HG02840 (cell line): ENCODE measurements at regions not wholly inside any gene's neighbourhood (a gene's known extent, or its start where the extent isn't known, plus 50 kb on each side); places are given as distances from the start of the nearest gene placed in this dataset.

Experiments used
- ATAC-seq: cut with Tn5 transposase; IDR thresholded peaks from one replicate; pipeline ENCODE4 v1.9.1; 2021; ENCODE audit warnings: mild to moderate bottlenecking, moderate library complexity, moderate number of reproducible peaks; ENCODE audit not compliant: unreplicated experiment, low FRiP score

- ATAC-seq = no peak
These were observed 602.6 kb downstream of the KCNJ2 start for GRCh38 chr17:70771804-70772386.

- ATAC-seq = no peak
These were observed 603.4 kb downstream of the KCNJ2 start for GRCh38 chr17:70772761-70773160.

GRCh38 chr17:70773258-70773657, 603.9 kb downstream of the KCNJ2 start:
- ATAC-seq = no peak

DNA sequence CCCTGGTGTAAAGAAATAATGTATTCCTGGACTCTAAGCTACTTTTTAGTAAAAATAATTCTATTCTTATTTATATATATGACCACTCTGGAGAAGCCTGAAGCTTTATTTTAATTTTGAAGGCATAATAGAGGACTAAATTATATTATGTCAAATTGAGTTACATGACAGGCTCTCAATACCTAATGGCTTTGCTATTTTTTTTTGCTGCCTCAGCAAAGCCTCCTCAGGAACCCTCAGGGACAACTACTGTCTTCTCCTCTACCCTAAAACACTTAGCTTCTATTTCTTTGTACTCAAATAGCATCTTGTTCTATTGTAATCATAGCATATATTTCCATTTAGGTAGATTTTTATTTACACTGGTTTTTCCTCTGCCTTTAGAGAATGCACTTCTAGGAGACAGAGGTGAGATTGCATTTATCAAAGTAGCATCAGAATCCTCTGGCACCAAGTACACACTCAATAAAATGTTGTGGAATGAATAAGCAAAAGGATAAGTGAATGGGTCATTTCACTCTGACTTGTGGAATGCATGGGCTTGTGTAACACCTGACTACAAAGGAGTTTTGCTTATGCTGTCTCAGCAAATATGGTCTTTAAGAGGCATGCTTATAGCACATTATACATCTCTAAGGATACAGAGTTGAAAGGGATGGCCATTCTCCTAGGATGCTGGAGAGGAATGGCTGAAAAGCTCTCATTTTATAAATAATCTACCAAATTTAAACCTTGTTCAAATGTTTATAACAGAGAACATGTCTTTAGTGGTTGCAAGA, 605.2 kb downstream of the KCNJ2 start:
- no peak for ATAC-seq

DNA sequence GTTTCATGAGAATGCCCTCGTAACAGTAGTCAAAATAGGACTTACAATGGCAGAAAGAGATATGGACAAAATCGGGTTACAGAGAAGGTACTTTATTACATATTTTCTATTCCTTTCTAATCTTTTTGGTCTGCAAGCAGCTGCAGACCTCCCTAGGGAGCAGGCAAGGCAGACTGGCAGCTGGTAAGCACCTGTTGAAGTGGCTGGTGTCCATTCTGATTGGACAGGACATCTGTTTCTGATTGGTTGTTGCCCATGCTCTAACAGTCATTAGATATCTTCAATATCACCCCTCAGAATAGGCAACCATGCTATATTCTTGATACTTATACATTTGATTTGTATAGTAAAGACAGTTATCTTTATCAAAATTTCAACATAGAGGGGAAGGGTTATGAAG, 606.3 kb downstream of the KCNJ2 start:
- ATAC-seq = no peak

DNA sequence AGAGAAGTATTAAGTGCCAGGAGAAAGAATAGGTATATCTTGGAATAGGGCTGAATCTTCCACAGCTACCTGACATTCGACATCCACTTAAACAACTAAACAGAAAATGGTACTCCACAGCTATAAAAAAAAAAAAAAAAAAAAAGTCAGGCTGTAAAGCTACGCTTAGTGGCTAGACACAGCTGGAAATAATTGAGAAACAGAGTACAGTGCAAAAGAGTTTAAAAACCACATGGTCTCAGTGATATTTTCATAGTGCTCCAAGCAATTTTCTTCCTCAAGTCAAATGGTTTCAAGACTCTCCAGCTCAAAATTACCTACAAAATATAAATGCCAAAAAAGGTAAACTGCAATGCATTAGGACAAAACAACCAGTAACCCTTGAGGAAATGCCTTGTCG, 607.1 kb downstream of the KCNJ2 start:
- no peak for ATAC-seq

DNA sequence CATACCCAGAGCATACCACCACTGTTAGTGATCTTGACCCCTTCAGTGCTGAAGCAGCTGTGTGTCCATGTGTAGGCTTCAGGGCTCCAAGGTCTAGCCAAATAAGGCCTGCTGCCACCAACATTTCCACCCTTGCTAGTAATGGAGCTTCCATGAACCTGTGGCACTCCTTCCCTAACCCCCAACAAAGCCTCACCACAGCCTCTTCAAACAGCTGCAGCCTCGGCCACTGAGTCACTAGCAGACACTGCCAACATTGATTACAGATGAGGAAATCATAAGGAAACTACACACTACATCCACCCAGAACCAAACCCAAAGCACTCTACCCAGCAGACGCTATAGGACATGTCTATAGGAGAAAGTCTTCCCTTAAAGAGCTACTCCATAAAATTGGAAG, 610.7 kb downstream of the KCNJ2 start:
- no peak for ATAC-seq

DNA sequence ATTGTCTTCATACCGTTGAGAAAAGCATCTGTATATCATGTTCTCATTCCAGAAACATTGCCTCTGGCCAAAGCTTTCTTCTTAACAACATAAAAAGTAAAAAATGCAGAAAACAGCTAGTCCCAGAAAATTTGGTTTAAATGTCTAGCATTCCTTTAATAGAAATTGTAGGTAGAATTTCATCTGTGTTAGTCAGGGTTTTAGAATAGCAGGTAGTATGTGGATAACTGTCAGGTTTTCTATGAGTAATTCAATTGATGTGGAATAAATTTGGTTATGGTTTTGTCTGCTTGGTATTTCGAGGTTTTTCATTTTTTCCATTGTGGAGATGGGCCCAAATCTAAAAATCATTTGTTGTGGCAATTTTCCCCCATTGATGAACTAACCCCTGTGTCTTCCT, 616.7 kb downstream of the KCNJ2 start:
- no peak for ATAC-seq

DNA sequence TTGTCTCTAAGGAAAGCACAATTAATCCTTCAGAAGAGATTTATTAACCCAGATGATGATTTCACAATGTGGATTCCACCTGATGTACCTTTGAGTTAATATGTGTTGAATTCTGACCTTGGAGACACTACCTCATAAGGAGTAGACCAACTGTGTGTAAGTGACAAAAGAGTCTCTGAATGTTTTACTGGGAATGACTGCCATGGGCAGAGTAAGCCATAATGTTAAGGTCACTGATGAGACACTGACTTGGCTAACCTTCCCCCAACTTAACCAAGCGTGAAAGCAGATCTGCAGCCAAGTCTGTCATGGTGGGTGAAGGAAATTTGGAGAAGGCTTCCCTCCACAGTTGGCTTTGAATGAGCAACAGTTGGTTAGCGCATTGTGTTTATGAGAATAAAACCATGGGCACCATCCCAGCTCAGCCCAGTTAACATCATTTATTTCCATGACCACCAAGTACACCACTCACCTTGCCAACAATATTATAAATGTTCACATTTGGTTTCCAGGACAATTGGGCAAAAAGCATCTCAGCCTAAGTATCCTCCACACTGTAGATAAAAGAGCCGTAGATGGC, 618.5 kb downstream of the KCNJ2 start:
- ATAC-seq = no peak

DNA sequence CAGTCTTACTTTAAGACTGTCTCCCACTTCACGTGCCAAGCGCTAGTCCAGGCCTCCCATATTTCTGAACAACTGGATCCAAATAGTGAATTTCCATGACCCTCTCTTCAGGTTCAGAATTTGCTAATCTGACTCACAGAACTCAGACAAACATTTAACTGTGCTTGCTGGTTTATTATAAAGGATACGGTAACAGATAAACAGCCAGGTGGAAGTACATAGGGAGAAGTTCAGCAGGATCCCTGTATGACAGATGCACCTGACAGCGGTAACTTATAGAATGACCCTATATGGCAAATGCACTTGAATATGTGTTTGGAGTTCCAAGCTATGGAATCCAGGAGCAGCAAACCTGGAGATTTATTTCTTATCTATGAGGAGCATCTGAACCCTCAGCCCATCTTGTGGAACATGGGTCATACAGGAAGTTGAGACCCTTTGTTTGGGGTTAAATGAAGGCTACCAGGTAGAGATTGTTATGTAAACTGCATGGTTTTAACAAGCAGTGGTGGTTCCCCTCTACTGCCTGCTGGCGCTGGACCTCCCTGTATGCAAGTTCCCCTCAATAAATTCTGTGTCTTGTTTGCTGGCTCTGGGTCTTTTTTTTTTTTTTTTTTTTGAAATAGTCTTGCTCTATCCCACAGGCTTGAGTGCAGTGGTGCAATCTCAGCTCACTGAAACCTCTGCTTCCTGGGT, 622.6 kb downstream of the KCNJ2 start:
- no peak for ATAC-seq

- ATAC-seq = no peak
These were observed 625.4 kb downstream of the KCNJ2 start for GRCh38 chr17:70794738-70795137.

DNA sequence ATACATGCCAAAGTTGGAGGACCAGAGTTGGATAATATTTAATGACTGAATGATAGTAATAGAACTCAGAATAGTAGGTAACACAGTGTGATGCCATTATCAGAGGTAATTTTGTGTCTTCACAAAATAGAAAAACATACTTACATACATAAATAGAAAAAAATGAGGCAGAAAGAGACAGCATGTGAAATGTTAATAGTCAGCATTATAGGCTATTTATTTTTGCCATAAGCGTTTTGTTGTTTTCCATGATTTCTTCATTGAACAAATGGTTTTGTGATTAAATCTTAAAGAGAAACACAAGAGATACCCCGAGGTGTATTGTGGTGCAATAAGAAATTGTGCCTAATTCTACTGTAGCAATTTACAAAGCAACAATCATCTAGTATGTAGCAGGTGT, 626.3 kb downstream of the KCNJ2 start:
- no peak for ATAC-seq

GRCh38 chr17:70796757-70797156, 627.4 kb downstream of the KCNJ2 start:
- no peak for ATAC-seq

GRCh38 chr17:70797166-70797565, 627.8 kb downstream of the KCNJ2 start:
- no peak for ATAC-seq

GRCh38 chr17:70804161-70804560, 634.8 kb downstream of the KCNJ2 start:
- ATAC-seq = no peak

DNA sequence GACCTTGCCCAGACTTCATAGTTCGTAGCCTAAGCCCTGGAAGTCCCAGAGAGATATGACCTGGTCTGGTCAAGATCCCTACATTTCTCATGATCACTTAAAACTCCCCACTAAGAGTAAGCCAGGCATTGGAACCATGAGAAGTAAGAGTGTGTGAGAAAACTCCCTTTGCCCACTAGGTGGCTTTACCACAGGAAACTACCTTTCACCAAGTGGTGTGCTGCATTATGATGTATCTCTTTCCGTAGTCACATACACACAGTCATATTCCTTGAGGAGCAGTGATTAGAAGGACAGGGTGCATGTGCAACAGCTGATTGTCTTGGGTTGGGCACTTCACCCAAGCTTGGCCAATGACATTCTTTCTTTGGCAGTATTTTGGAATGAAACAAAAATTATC, 639.3 kb downstream of the KCNJ2 start:
- no peak for ATAC-seq

DNA sequence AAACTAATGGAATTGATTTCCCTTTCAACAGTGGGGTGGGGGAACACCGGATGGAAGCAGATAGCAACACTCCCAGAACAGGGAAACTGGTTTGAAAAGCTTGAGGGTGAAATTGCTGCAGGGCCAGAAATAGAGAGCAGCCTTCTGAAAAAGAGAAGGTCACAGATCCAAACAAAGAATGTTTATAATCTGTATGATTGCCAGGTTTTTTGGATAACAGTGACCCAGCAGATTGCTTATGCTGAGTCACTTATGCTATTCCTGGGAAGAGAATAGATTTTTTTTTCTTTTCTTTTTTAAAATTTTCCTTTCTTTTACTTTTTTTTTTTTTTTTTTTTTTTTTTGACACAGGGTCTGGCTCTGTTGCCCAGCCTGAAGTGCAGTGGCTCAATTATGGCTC, 641.3 kb downstream of the KCNJ2 start:
- no peak for ATAC-seq

- no peak for ATAC-seq
These were observed 644.1 kb downstream of the KCNJ2 start for GRCh38 chr17:70813355-70813930.

DNA sequence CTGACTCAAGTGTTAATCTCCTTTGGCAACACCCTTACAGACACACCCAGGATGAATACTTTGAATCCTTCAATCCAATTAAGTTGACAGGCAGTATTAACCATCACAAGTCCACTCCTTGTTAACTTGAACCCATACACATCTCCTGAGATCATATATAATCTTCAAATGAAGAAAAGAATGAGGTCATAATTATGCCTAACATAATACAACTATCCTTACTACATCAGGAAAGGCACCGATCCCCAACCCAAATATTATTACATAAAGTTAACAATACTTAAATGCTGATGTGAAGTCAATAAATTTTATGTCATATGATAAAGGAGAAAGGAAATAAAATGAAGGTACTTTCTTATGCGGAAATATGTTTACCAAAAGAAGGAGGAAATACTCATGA, 649.9 kb downstream of the KCNJ2 start:
- no peak for ATAC-seq

DNA sequence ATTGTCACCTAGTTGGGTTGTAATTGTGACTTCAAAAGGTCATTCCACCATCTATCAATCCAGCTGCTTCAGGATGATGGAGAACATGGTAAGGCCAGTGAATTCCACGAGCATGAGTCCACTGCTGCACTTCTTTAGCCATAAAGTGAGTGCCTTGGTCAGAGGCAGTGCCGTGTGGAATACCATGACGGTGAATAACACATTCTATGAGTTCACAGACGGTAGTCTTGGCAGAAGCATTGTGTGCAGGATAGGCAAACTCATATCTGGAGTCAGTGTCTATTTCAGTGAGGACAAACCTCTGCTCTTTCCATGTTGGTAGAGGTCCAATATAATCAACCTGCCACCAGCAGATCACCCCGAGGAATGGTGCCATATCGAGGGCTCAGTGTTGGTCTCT, 650.9 kb downstream of the KCNJ2 start:
- ATAC-seq = no peak
